Pancreas (tissue), 10 donors: ENCODE measurements at regions not wholly inside any gene's neighbourhood (a gene's known extent, or its start where the extent isn't known, plus 50 kb on each side); places are given as distances from the start of the nearest gene placed in this dataset.

Source experiments
- ATAC-seq, 4 donors: fragments of 200-7000 bp; cut with Tn5 transposase; one replicate each; pipeline versions ENCODE4 v1.8.0 to v1.9.1; 2020; ENCODE audit warnings: mild to moderate bottlenecking in 4 of 4, moderate library complexity in 4 of 4
- DNase-seq, 6 donors: peaks; one replicate each; pipeline ENCODE4 v3.0.0-alpha.2; 2020
- FAIRE-seq: peaks from 2 replicates; lab custom pipeline; 2012; peaks lifted over from hg19 to GRCh38; lab: Jason Lieb, UNC
- H3K27ac ChIP-seq, 4 donors: fragments of 200-600 bp; sonication (generic); 1 replicate in 3 of 4; 2 replicates in 1 of 4; pipeline versions ENCODE4 v1.5.0 to v1.8.0; 2020
- H3K27me3 ChIP-seq, 4 donors: fragments of 200-600 bp; one replicate each; pipeline ENCODE4 v1.8.0; 2021
- H3K36me3 ChIP-seq, 3 donors: fragments of 200-600 bp; sonication (generic) in 1 of 3; one replicate each; pipeline versions ENCODE4 v1.5.0 to v1.8.0; 2020 to 2021
- H3K4me1 ChIP-seq, 3 donors: fragments of 200-600 bp; one replicate each; pipeline ENCODE4 v1.8.0; 2021
- H3K4me3 ChIP-seq, 4 donors: fragments of 200-600 bp; sonication (generic) in 2 of 4; one replicate each; pipeline versions ENCODE4 v1.5.0 to v1.8.0; 2020 to 2021
- H3K9me3 ChIP-seq, 4 donors: fragments of 200-600 bp; one replicate each; pipeline ENCODE4 v1.8.0; 2021
- CTCF ChIP-seq, 4 donors: fragments of 200-600 bp; sonication (generic) in 3 of 4; IDR thresholded peaks; one replicate each; pipeline versions ENCODE4 v1.5.0 to v1.8.0; 2021; ENCODE audit warnings: antibody characterized with exemption in 4 of 4
- WGBS, 2 donors: extraction: QIAGEN DNeasy Blood & Tissue Kit; methylation state at CpG; one replicate each; pipeline ENCODE4 v1.1.7; 2013; 5-methylcytosine and 5-hydroxymethylcytosine counted together
- intact Hi-C, 3 donors: fragments of 100-400 bp; cut with DNase I; formaldehyde crosslinking; loops; one replicate each; pipeline versions ENCODE4 v1.11.1 to v1.14.2; 2022
- donor health status: healthy with polysubstance abuse.
- donor health status: DM: no; HTN: no; CAD: no; lungs with moderate emphysema.
- donor health status: DM: no; HTN: no; CAD: no.
- donor health status: control.
- donor health status: control.
- donor health status: Bipolar disorder and iron deficiency.
- donor health status: DM: yes; HTN: yes; CAD: no.
- donor health status: DM: no; HTN: no; CAD: no.
- donor health status: DM: no; HTN: no; CAD: no.
- donor health status: DM: yes; HTN: yes; CAD: no.

DNA sequence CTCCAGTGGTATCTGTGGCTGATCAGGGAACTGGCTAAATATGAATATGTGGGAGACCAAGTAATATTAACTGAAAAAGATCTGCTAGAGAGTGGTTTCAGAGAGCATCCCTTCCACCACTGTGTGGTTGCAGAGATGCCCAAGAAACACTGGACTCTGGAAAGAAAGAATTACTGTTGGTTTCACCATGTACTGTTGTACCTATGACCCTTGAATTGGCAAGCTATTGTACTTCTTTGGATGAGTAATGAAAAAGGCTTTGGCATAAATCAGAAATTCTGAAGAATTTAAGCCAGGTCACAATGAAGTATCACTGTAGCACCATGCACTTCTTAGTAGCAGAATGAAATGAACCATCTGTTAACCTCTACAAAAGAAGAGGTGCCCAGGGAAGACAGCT lies 134.4 kb upstream of the INTU start:
- intact Hi-C loops, result no loop called here
- TF ChIP-seq CTCF (IDR thresholded peaks at IDR 0.05), result no peak
- DNase-seq (no peak), FAIRE-seq (no peak), ATAC-seq (no peak)
- Histone ChIP-seq H3K27me3 (no peaks in the 10 kb centered on the region), H3K36me3 (no peaks in the 10 kb centered on the region), H3K9me3 (no peaks in the 10 kb centered on the region), H3K27ac (no peak overlapping the region), H3K4me1 (no peaks in the 10 kb centered on the region), H3K4me3 (no peak overlapping the region)

- H3K9me3 ChIP-seq, result no peaks in the 10 kb centered on the region
- H3K27ac ChIP-seq, result no peak overlapping the region
- H3K36me3 ChIP-seq, result no peaks in the 10 kb centered on the region
- WGBS, 2 donors, result 63 to 76% methylated on average over 2 of the region's 2 CpGs
- peaks cover 0 to 2% (median 0%) of the 10 kb centered on the region in 3 donors for H3K4me1 ChIP-seq
- no peak for FAIRE-seq
- no peak overlapping the region for H3K4me3 ChIP-seq
- TF ChIP-seq CTCF (IDR thresholded peaks at IDR 0.05), result no peak
- ATAC-seq, result no peak
- intact Hi-C loops, result no loop called here
- H3K27me3 ChIP-seq, result no peaks in the 10 kb centered on the region
- DNase-seq, result no peak
These were observed 132.5 kb upstream of the INTU start for GRCh38 chr4:127500242-127500641.

GRCh38 chr4:127501103-127501502 lies 131.7 kb upstream of the INTU start:
- intact Hi-C loops, result no loop called here
- FAIRE-seq (no peak), ATAC-seq (no peak)

GRCh38 chr4:127503111-127503510 lies 129.6 kb upstream of the INTU start:
- intact Hi-C loops, result no loop called here
- no peaks in the 10 kb centered on the region for H3K27me3 ChIP-seq
- H3K27ac ChIP-seq, result no peak overlapping the region
- H3K4me1 ChIP-seq, result peaks cover 0 to 2% (median 0%) of the 10 kb centered on the region in 3 donors
- DNase-seq, result no peak
- ATAC-seq, result no peak
- H3K9me3 ChIP-seq, result no peaks in the 10 kb centered on the region
- H3K4me3 ChIP-seq, result no peak overlapping the region
- FAIRE-seq, result no peak
- no peaks in the 10 kb centered on the region for H3K36me3 ChIP-seq
- TF ChIP-seq CTCF (IDR thresholded peaks at IDR 0.05), result no peak
- 54 to 72% methylated on average over 2 of the region's 2 CpGs for WGBS, 2 donors

More at GRCh38 chr4:127501103-127501502, 131.7 kb upstream of the INTU start:
- no peak for DNase-seq
- H3K27me3 ChIP-seq, result no peaks in the 10 kb centered on the region
- no peaks in the 10 kb centered on the region for H3K9me3 ChIP-seq
- no peak for TF ChIP-seq CTCF (IDR thresholded peaks at IDR 0.05)
- H3K4me3 ChIP-seq, result no peak overlapping the region
- H3K36me3 ChIP-seq, result no peaks in the 10 kb centered on the region
- H3K4me1 ChIP-seq, result peaks cover 0 to 2% (median 0%) of the 10 kb centered on the region in 3 donors
- H3K27ac ChIP-seq, result no peak overlapping the region

DNA sequence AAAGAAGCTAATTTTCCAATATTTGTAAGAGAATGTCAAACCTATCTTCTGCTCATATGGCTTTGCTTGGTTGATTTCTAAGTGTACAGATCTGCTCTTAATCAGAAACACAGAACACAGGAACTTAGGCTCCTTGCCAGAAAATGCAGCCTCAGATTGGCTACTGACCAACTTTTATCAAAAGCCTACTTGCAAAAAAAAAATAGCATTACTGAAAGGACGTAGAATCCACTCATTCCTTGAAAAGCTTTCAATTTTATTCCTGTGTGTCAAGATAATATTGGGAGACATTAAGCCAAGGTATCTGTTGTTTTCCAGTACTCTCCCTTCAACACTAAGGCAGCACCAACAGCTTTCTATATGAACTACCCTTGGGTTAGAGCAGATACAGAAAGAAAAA lies 127.6 kb upstream of the INTU start:
- no peak for TF ChIP-seq CTCF (IDR thresholded peaks at IDR 0.05)
- WGBS, 2 donors, result 1 to 6% methylated on average over 1 of the region's 1 CpG
- Histone ChIP-seq H3K27me3 (no peaks in the 10 kb centered on the region), H3K9me3 (no peaks in the 10 kb centered on the region), H3K27ac (no peak overlapping the region), H3K4me1 (peaks cover 0 to 2% (median 0%) of the 10 kb centered on the region in 3 donors), H3K36me3 (no peaks in the 10 kb centered on the region), H3K4me3 (no peak overlapping the region)
- FAIRE-seq (no peak), DNase-seq (peak in 2 of 6 donors; percentile 19 to 39), ATAC-seq (peak in 2 of 4 donors; percentile 22 to 28)
- intact Hi-C loops, result no loop called here
